ENCODE measurements at regions not wholly inside any gene's neighbourhood (a gene's known extent, or its start where the extent isn't known, plus 50 kb on each side); places are given as distances from the start of the nearest gene placed in this dataset.

DNA sequence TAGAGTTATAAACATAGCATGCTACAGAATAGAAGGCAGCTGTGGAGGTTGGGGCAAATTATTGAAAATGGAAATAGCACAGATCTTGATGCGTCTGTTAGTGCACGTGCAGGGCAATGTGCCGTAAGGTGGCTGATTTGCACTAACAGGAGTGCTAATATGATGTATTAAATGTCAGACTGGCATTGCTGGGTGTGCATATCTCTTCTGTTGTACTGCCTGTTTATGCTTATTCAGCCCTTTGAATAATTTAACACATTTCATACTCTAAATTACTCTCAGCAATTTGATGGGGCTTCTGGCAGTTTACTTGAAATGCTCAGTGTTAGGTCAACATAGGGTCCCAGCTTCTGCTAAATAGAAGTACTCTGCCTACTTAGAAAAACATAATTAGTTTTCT is 395.6 kb downstream of the MCTP2 start:
- TF ChIP-seq TEAD4 (IDR thresholded peaks at IDR 0.05; ENCODE audit: low read depth, low read length): no peak
- TF ChIP-seq POU5F1 (IDR thresholded peaks at IDR 0.05; ENCODE audit: low read depth, low read length): no peak
- no peak for TF ChIP-seq POLR2A (IDR thresholded peaks at IDR 0.05; ENCODE audit: control extremely low read depth in 1 of 2, low read depth in 2 of 2, low read length in 2 of 2)
- no peak for TF ChIP-seq EZH2 (IDR thresholded peaks at IDR 0.05; ENCODE audit: low read depth, low read length, severe bottlenecking)
- no peak for TF ChIP-seq RBBP5 (IDR thresholded peaks at IDR 0.05; ENCODE audit: borderline replicate concordance, low read depth, low read length)
- TF ChIP-seq BRCA1 (IDR thresholded peaks at IDR 0.05; ENCODE audit: low read depth, low read length): no peak
- no peak for TF ChIP-seq POLR2AphosphoS5 (IDR thresholded peaks at IDR 0.05; ENCODE audit: low read depth, low read length)

All from H1 (cell line).